ENCODE measurements at regions not wholly inside any gene's neighbourhood (a gene's known extent, or its start where the extent isn't known, plus 50 kb on each side); places are given as distances from the start of the nearest gene placed in this dataset.

DNA sequence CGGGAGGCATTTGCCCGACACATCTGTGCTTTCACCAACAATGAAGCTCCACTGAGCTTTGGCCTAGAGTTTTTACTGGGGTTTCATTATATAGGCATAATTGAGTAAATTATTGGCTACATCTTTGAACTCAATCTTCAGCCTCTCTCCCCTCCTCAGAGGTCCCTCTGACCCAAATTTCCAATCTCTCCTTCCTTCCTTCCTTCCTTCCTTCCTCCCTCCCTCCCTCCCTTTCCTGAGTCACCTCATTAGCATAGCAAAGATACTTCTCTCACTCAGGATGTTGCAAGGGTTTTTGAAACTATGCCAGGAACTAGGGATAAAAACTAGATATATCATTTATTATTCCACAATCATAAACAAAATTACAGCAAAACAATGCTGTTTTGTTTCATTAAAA lies 202.8 kb upstream of the PRNP start:
- H2AFZ ChIP-seq (ENCODE audit: low read depth, low read length) = no peak overlapping the region
- no peaks in the 10 kb centered on the region for H3K36me3 ChIP-seq (ENCODE audit: control insufficient read depth in 2 of 2, extremely low read depth in 1 of 2, insufficient read depth in 2 of 2, low read length in 2 of 2)
- ChIA-PET CTCF (no interaction called here), POLR2A (no interaction called here)
- peak; percentile 18 for FAIRE-seq
- H3K4me3 ChIP-seq (replicated peaks in 1 of 3; ENCODE audit: insufficient read depth in 1 of 3, low read depth in 1 of 3, low read length in 3 of 3) = no peak overlapping the region
- H3K4me2 ChIP-seq (ENCODE audit: insufficient read depth, low read length) = no peak overlapping the region
- DNase-seq (ENCODE audit: low read depth, low spot score) = no peak
- no peaks in the 10 kb centered on the region for H3K4me1 ChIP-seq (ENCODE audit: control insufficient read depth, extremely low read depth, insufficient read depth, low read length)
- no peaks in the 10 kb centered on the region for H3K9me3 ChIP-seq (replicated peaks; ENCODE audit: control insufficient read depth, insufficient read depth, low read length)
- TF ChIP-seq, protein P1, sequence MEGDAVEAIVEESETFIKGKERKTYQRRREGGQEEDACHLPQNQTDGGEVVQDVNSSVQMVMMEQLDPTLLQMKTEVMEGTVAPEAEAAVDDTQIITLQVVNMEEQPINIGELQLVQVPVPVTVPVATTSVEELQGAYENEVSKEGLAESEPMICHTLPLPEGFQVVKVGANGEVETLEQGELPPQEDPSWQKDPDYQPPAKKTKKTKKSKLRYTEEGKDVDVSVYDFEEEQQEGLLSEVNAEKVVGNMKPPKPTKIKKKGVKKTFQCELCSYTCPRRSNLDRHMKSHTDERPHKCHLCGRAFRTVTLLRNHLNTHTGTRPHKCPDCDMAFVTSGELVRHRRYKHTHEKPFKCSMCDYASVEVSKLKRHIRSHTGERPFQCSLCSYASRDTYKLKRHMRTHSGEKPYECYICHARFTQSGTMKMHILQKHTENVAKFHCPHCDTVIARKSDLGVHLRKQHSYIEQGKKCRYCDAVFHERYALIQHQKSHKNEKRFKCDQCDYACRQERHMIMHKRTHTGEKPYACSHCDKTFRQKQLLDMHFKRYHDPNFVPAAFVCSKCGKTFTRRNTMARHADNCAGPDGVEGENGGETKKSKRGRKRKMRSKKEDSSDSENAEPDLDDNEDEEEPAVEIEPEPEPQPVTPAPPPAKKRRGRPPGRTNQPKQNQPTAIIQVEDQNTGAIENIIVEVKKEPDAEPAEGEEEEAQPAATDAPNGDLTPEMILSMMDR (IDR thresholded peaks at IDR 0.05; ENCODE audit: extremely low read depth in 1 of 2, insufficient read depth in 1 of 2, low read depth in 1 of 2, low read length in 2 of 2) = no peak
- TF ChIP-seq EZH2 (IDR thresholded peaks at IDR 0.05; ENCODE audit: borderline replicate concordance, low read depth, low read length, severe bottlenecking) (no peak), POLR2A (IDR thresholded peaks at IDR 0.05; ENCODE audit: low read depth, low read length) (no peak), POLR2AphosphoS5 (IDR thresholded peaks at IDR 0.05; ENCODE audit: insufficient read depth, low read depth, low read length) (no peak), MYC (IDR thresholded peaks at IDR 0.05; ENCODE audit: low read depth, low read length) (no peak), GATA2 (IDR thresholded peaks at IDR 0.05; ENCODE audit: insufficient read depth, insufficient read length, low read depth, low read length) (no peak), JUN (IDR thresholded peaks at IDR 0.05; ENCODE audit: borderline replicate concordance, insufficient read depth, insufficient read length, low read depth) (no peak), FOS (IDR thresholded peaks at IDR 0.05; ENCODE audit: borderline replicate concordance, insufficient read depth, low read length) (no peak)
- TF ChIP-seq, protein P2, sequence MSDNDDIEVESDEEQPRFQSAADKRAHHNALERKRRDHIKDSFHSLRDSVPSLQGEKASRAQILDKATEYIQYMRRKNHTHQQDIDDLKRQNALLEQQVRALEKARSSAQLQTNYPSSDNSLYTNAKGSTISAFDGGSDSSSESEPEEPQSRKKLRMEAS (IDR thresholded peaks at IDR 0.05; ENCODE audit: insufficient read depth, insufficient read length) = no peak
- H3K79me2 ChIP-seq (ENCODE audit: control insufficient read depth, insufficient read depth, low read length) = no peaks in the 10 kb centered on the region
- no peaks in the 10 kb centered on the region for H4K20me1 ChIP-seq (replicated peaks; ENCODE audit: control insufficient read depth, extremely low read depth, insufficient read depth, low read length)
- H3K27ac ChIP-seq (ENCODE audit: insufficient read depth, low read depth, low read length) = no peak overlapping the region
- dilution Hi-C loops (cut with MboI; ENCODE audit: extremely low pct_ligation_motif_present, low sequenced_read_pairs) = no loop called here
- no peaks in the 10 kb centered on the region for H3K9me1 ChIP-seq (replicated peaks; ENCODE audit: control insufficient read depth, extremely low read depth, insufficient read depth, low read length)
- peaks cover 0 to 5% of the 10 kb centered on the region in 2 experiments for H3K27me3 ChIP-seq (ENCODE audit: control insufficient read depth in 2 of 2, insufficient read depth in 2 of 2, low read length in 2 of 2)
- intact Hi-C loops (cut with micrococcal nuclease) = no loop called here
- BruUV-seq (replicated peaks) = no TSS peak
- no peak overlapping the region for H3K9ac ChIP-seq (replicated peaks; ENCODE audit: extremely low read depth, insufficient read depth, low read length)
